ENCODE measurements at regions not wholly inside any gene's neighbourhood (a gene's known extent, or its start where the extent isn't known, plus 50 kb on each side); places are given as distances from the start of the nearest gene placed in this dataset.

GRCh38 chr7:67470256-67470751 lies 473.7 kb downstream of the TYW1 start:
- TF ChIP-seq CTCF (IDR thresholded peaks at IDR 0.05; ENCODE audit: low read depth, low read length, missing input control) (no peak), RAD21 (IDR thresholded peaks at IDR 0.05) (no peak), HNF4G (IDR thresholded peaks at IDR 0.05) (no peak), REST (IDR thresholded peaks at IDR 0.05) (no peak), SP1 (IDR thresholded peaks at IDR 0.05) (no peak), TAF1 (conservative IDR thresholded peaks at IDR 0.05) (no peak), GABPA (IDR thresholded peaks at IDR 0.05 in 1 of 2, conservative IDR thresholded peaks at IDR 0.05 in 1 of 2) (no peak), RXRA (IDR thresholded peaks at IDR 0.05) (no peak), JUND (IDR thresholded peaks at IDR 0.05) (no peak), ATF3 (IDR thresholded peaks at IDR 0.05) (no peak), YY1 (IDR thresholded peaks at IDR 0.05) (no peak), ZBTB33 (IDR thresholded peaks at IDR 0.05) (no peak), MAX (IDR thresholded peaks at IDR 0.05) (no peak), EGR1 (IDR thresholded peaks at IDR 0.05; ENCODE audit: low read depth in 2 of 2) (no peak)
